ENCODE measurements at regions not wholly inside any gene's neighbourhood (a gene's known extent, or its start where the extent isn't known, plus 50 kb on each side); places are given as distances from the start of the nearest gene placed in this dataset.

GRCh38 chr12:107464644-107465043 is 221.0 kb upstream of the PWP1 start:
- H3K4me3 ChIP-seq (ENCODE audit: control insufficient read depth, low read depth, low read length): no peak overlapping the region
- no peak for TF ChIP-seq CTCF (IDR thresholded peaks at IDR 0.05; ENCODE audit: control insufficient read depth, insufficient read depth, low read depth, low read length, missing control alignments)
- DNase-seq (ENCODE audit: low read depth): no peak

DNA sequence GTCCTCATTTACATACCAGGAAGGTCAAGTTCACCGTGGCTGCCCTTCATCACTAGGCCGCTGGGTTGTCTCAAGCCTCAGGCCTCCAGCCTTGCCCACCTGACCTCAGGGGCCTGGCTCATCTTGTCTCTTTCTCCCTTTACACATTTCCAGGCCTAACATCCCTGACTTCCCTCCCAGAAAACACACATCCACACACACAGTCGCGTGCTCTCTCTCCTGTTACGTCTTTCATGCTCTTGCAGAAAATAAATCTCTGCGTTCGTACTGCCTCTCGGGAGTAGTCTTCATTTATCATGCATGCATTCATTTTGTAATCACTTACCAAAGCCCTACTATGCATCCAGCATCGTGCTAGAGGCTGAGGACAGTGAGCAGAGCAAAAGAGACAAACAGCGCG is 220.0 kb upstream of the PWP1 start:
- no peak for DNase-seq (ENCODE audit: low read depth)
- no peak for TF ChIP-seq CTCF (IDR thresholded peaks at IDR 0.05; ENCODE audit: control insufficient read depth, insufficient read depth, low read depth, low read length, missing control alignments)
- no peak overlapping the region for H3K4me3 ChIP-seq (ENCODE audit: control insufficient read depth, low read depth, low read length)

DNA sequence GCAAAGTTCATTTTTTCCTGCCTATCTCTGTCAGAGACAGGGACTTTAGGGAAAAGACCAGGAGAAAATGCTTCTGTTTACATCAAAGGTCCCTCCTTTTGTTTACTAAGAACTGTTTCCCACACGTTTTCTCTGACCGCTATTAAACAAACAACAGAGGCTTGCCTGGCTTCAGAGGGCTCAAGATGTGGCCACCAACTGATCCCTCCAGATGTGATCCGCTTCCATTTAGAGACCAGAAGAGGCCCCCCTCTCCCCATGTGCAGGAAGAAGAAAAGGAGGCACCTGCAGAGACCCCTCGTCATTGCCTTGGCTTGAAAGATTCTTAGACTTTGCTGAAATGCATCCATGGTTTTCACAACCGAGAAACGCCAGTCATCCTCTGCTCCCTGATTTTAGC is 217.9 kb upstream of the PWP1 start:
- no peak for DNase-seq (ENCODE audit: low read depth)

DNA sequence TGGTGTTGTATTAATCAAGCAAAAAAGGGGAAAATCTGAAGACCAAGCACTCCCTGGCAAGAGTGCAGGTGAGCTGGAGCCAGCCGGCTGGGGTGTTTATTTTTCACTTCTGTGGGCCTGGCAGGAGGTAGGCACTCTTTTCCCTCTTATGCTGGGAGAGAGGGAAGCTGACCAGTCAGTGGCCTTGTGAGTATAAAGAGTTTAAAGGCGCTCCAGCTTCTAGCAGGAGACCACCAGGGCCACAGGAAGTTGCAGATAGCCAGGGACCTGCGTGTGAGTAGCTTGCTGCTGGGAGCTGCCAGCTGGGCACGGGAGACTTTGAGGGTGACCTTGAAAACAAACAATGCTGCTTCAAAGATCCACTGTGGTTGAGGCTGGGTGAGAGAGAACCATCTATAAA is 217.4 kb upstream of the PWP1 start:
- no peak for TF ChIP-seq CTCF (IDR thresholded peaks at IDR 0.05; ENCODE audit: control insufficient read depth, insufficient read depth, low read depth, low read length, missing control alignments)
- no peak for DNase-seq (ENCODE audit: low read depth)
- no peak overlapping the region for H3K4me3 ChIP-seq (ENCODE audit: control insufficient read depth, low read depth, low read length)

More for the DNA sequence above, 217.9 kb upstream of the PWP1 start:
- H3K4me3 ChIP-seq (ENCODE audit: control insufficient read depth, low read depth, low read length): no peak overlapping the region
- TF ChIP-seq CTCF (IDR thresholded peaks at IDR 0.05; ENCODE audit: control insufficient read depth, insufficient read depth, low read depth, low read length, missing control alignments): no peak

DNA sequence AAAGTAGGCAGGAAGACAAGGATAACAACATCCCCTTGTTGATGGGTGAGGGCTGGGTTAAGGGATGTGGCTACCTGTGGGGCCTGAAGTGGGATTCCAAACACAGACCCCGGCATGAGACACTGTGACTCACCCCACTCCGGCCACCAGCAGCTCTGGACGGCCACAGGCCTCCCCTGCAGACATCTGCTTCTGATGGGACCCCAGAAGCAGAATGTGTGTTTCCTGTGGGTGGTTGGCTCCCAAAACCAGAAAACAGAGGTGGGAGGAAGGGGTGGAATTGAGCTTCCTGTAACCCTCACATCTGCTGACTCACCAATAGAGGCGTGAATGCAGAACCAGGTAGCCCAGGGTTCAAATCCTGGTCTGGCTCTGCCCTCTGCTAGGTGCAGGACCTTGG is 216.6 kb upstream of the PWP1 start:
- no peak overlapping the region for H3K4me3 ChIP-seq (ENCODE audit: control insufficient read depth, low read depth, low read length)
- no peak for TF ChIP-seq CTCF (IDR thresholded peaks at IDR 0.05; ENCODE audit: control insufficient read depth, insufficient read depth, low read depth, low read length, missing control alignments)
- DNase-seq (ENCODE audit: low read depth): no peak

DNA sequence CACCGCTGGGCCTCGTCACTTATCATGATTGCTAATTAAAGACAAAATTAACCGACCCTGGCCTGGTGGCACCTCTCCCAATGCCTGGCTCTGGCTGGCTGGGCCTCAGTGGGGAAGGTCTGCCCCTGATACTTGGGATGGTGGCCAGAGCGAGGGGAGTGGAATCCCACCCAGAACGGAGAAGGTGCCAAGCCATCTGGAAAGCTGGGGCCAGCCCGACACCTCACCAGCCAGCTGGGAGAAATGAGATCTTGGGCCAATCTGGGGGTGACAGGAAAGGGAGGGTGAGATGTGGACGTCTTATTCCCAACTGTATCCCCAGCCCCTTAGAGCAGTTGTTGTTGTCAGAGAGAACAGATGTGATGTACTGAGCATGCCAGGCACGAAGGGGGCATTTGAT is 215.0 kb upstream of the PWP1 start:
- DNase-seq (ENCODE audit: low read depth): no peak
- H3K4me3 ChIP-seq (ENCODE audit: control insufficient read depth, low read depth, low read length): no peak overlapping the region
- no peak for TF ChIP-seq CTCF (IDR thresholded peaks at IDR 0.05; ENCODE audit: control insufficient read depth, insufficient read depth, low read depth, low read length, missing control alignments)

- no peak overlapping the region for H3K4me3 ChIP-seq (ENCODE audit: control insufficient read depth, low read depth, low read length)
- no peak for TF ChIP-seq CTCF (IDR thresholded peaks at IDR 0.05; ENCODE audit: control insufficient read depth, insufficient read depth, low read depth, low read length, missing control alignments)
- no peak for DNase-seq (ENCODE audit: low read depth)
Observed at GRCh38 chr12:107472308-107472707, 213.3 kb upstream of the PWP1 start.

Data from AG09309 (cell line).